ENCODE measurements at regions not wholly inside any gene's neighbourhood (a gene's known extent, or its start where the extent isn't known, plus 50 kb on each side); places are given as distances from the start of the nearest gene placed in this dataset.

DNA sequence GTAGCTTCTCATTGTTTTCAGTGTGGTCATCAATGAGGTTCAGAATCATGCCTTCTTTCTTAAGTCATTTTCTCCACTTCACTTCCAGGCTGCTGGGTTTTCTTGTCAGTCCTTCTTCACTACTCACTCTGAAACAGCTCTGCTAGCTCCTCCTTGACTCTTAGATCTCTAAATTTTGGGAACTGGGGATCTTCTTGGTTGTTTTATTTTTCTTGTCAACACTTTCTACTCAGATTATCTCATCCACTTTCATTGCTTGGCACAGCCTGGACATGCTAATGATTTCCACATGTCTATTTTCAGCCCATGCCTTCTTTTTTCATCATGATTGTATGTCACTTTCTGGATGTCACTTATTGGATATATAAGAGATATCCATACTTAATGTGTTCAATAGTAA lies 517.8 kb upstream of the DSEL start:
- Histone ChIP-seq H3K79me2 (ENCODE audit: insufficient read depth, low read depth) (no peaks in the 10 kb centered on the region), H3K4me2 (no peak overlapping the region), H2AFZ (ENCODE audit: low read depth) (no peak overlapping the region), H3K36me3 (ENCODE audit: insufficient read depth) (no peaks in the 10 kb centered on the region), H3K27ac (no peak overlapping the region), H3K9ac (no peak overlapping the region), H3K4me3 (IDR thresholded peaks at IDR 0.05; ENCODE audit: insufficient read depth, low read depth, low read length) (no peak overlapping the region), H3K4me1 (ENCODE audit: low read depth, poor library complexity, severe bottlenecking) (no peaks in the 10 kb centered on the region), H4K20me1 (ENCODE audit: insufficient read depth) (no peaks in the 10 kb centered on the region), H3K27me3 (ENCODE audit: insufficient read depth, low read depth) (no peaks in the 10 kb centered on the region)
- TF ChIP-seq, protein P1, sequence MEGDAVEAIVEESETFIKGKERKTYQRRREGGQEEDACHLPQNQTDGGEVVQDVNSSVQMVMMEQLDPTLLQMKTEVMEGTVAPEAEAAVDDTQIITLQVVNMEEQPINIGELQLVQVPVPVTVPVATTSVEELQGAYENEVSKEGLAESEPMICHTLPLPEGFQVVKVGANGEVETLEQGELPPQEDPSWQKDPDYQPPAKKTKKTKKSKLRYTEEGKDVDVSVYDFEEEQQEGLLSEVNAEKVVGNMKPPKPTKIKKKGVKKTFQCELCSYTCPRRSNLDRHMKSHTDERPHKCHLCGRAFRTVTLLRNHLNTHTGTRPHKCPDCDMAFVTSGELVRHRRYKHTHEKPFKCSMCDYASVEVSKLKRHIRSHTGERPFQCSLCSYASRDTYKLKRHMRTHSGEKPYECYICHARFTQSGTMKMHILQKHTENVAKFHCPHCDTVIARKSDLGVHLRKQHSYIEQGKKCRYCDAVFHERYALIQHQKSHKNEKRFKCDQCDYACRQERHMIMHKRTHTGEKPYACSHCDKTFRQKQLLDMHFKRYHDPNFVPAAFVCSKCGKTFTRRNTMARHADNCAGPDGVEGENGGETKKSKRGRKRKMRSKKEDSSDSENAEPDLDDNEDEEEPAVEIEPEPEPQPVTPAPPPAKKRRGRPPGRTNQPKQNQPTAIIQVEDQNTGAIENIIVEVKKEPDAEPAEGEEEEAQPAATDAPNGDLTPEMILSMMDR (conservative IDR thresholded peaks at IDR 0.05; ENCODE audit: low read depth, low read length) = no peak

DNA sequence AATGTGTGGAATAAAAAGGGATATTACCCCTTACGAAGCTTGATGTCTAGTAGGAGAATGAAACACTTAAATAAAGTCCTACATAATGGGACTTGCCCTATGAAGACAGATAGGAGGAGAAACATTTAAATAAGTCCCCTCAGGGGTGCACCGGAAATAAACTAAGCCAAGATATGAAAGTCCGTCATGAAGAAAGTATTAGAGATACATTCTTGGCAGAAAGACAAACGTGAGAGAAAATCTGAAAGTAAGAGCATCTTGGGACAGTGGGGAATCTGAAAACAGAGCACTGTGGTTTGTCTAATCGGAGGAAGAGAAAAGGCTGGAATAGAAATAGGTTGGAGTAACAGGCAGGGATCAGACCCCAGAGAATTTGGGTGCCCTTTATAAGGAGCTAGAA lies 516.9 kb upstream of the DSEL start:
- H3K79me2 ChIP-seq (ENCODE audit: insufficient read depth, low read depth) = no peaks in the 10 kb centered on the region
- TF ChIP-seq, protein P1 (conservative IDR thresholded peaks at IDR 0.05; ENCODE audit: low read depth, low read length) = no peak
- H3K9ac ChIP-seq = no peak overlapping the region
- no peaks in the 10 kb centered on the region for H3K4me1 ChIP-seq (ENCODE audit: low read depth, poor library complexity, severe bottlenecking)
- H4K20me1 ChIP-seq (ENCODE audit: insufficient read depth) = no peaks in the 10 kb centered on the region
- H3K27me3 ChIP-seq (ENCODE audit: insufficient read depth, low read depth) = no peaks in the 10 kb centered on the region
- H3K4me3 ChIP-seq (IDR thresholded peaks at IDR 0.05; ENCODE audit: insufficient read depth, low read depth, low read length) = no peak overlapping the region
- no peaks in the 10 kb centered on the region for H3K36me3 ChIP-seq (ENCODE audit: insufficient read depth)
- no peak overlapping the region for H3K4me2 ChIP-seq
- no peak overlapping the region for H3K27ac ChIP-seq
- no peak overlapping the region for H2AFZ ChIP-seq (ENCODE audit: low read depth)

DNA sequence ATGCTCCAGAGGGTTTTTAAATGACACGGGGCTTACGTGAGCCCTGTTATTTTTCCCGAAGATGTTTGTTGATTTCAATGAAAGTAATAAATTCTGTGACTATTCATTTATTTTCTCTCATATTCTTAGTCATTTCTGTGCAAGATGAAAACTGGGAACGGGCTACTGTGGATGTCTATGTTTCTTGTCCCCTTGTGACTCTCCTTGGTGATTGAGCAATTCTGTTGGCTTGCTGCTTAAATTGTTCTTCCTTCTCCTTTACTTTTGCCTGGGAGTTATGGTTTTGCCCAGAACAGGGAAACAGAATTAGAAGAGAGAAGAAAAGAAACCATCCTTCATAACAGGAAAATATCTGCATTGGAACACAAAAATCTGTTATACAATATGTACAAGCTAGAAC lies 508.2 kb upstream of the DSEL start:
- H2AFZ ChIP-seq (ENCODE audit: low read depth) = no peak overlapping the region
- no peaks in the 10 kb centered on the region for H4K20me1 ChIP-seq (ENCODE audit: insufficient read depth)
- no peak overlapping the region for H3K9ac ChIP-seq
- H3K4me1 ChIP-seq (ENCODE audit: low read depth, poor library complexity, severe bottlenecking) = no peaks in the 10 kb centered on the region
- H3K27ac ChIP-seq = no peak overlapping the region
- H3K79me2 ChIP-seq (ENCODE audit: insufficient read depth, low read depth) = no peaks in the 10 kb centered on the region
- H3K36me3 ChIP-seq (ENCODE audit: insufficient read depth) = no peaks in the 10 kb centered on the region
- no peak overlapping the region for H3K4me3 ChIP-seq (IDR thresholded peaks at IDR 0.05; ENCODE audit: insufficient read depth, low read depth, low read length)
- TF ChIP-seq, protein P1 (conservative IDR thresholded peaks at IDR 0.05; ENCODE audit: low read depth, low read length) = no peak
- H3K4me2 ChIP-seq = no peak overlapping the region
- H3K27me3 ChIP-seq (ENCODE audit: insufficient read depth, low read depth) = no peaks in the 10 kb centered on the region

DNA sequence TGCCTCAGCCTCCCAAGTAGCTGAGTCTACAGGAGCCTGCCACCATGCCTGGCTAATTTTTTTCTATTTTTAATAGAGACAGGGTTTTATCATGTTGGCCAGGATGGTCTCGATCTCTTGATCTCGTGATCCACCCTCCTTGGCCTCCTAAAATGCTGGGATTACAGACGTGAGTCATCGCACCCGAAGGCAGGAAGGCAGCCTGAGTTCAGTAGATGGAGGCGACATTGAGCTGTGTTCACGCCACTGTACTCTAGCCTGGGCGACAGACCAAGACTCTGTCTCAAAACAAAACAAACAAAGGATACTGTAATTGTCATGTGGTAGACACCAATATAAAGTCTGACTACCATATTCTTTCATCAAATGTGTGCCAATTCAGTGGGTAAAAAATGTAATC lies 500.9 kb upstream of the DSEL start:
- TF ChIP-seq, protein P1 (conservative IDR thresholded peaks at IDR 0.05; ENCODE audit: low read depth, low read length) = no peak
- Histone ChIP-seq H4K20me1 (ENCODE audit: insufficient read depth) (no peaks in the 10 kb centered on the region), H2AFZ (ENCODE audit: low read depth) (no peak overlapping the region), H3K79me2 (ENCODE audit: insufficient read depth, low read depth) (no peaks in the 10 kb centered on the region), H3K4me2 (no peak overlapping the region), H3K4me1 (ENCODE audit: low read depth, poor library complexity, severe bottlenecking) (no peaks in the 10 kb centered on the region), H3K36me3 (ENCODE audit: insufficient read depth) (no peaks in the 10 kb centered on the region), H3K27ac (no peak overlapping the region), H3K4me3 (IDR thresholded peaks at IDR 0.05; ENCODE audit: insufficient read depth, low read depth, low read length) (no peak overlapping the region), H3K9ac (no peak overlapping the region), H3K27me3 (ENCODE audit: insufficient read depth, low read depth) (no peaks in the 10 kb centered on the region)

DNA sequence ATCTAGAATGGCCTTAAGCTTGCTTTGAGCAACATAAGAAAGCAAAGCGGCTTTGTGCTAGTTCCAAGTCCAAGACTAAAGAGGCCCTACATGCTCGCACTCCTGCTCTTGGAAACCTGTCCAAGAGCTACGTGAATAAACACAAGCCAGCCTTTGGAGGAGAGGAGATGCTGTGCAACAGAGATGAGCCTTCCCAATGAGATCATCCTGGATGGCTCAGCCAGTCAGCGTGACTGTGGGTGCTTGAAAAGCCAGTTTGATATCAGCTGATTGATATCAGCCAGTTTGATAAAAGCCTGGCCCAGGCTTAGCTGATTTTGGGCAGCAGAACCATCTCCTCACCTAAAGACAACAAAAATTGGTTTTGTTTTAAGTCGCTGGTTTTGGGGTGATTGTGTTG lies 481.0 kb upstream of the DSEL start:
- no peaks in the 10 kb centered on the region for H3K36me3 ChIP-seq (ENCODE audit: insufficient read depth)
- no peak overlapping the region for H3K4me3 ChIP-seq (IDR thresholded peaks at IDR 0.05; ENCODE audit: insufficient read depth, low read depth, low read length)
- TF ChIP-seq, protein P1 (conservative IDR thresholded peaks at IDR 0.05; ENCODE audit: low read depth, low read length) = no peak
- no peaks in the 10 kb centered on the region for H3K27me3 ChIP-seq (ENCODE audit: insufficient read depth, low read depth)
- no peaks in the 10 kb centered on the region for H3K4me1 ChIP-seq (ENCODE audit: low read depth, poor library complexity, severe bottlenecking)
- H3K4me2 ChIP-seq = no peak overlapping the region
- H4K20me1 ChIP-seq (ENCODE audit: insufficient read depth) = no peaks in the 10 kb centered on the region
- no peak overlapping the region for H3K9ac ChIP-seq
- no peaks in the 10 kb centered on the region for H3K79me2 ChIP-seq (ENCODE audit: insufficient read depth, low read depth)
- no peak overlapping the region for H3K27ac ChIP-seq
- no peak overlapping the region for H2AFZ ChIP-seq (ENCODE audit: low read depth)

Measured in KMS-11 (cell line).